Fibroblast of villous mesenchyme (primary cell): ENCODE measurements at regions not wholly inside any gene's neighbourhood (a gene's known extent, or its start where the extent isn't known, plus 50 kb on each side); places are given as distances from the start of the nearest gene placed in this dataset.
A peak's percentile ranks its signal among the peaks of the same experiment; 100 is the strongest.
"Not testable (repeated sequence)": the region's sequence is repeated elsewhere in the genome, so short reads cannot be mapped to it uniquely, and the experiment has no call there.

ENCODE experiments used
- DNase-seq: peaks from one replicate; pipeline ENCODE4 v3.0.0-alpha.2; 2010; ENCODE audit warnings: low read depth
- H3K4me3 ChIP-seq: 2 replicates; pipeline ENCODE4 v1.5.1; 2011; ENCODE audit warnings: low read depth, mild to moderate bottlenecking, low read length
- CTCF ChIP-seq: IDR thresholded peaks from 2 replicates; pipeline ENCODE4 v1.5.1; 2012; ENCODE audit warnings: low read depth, mild to moderate bottlenecking, low read length; ENCODE audit not compliant: insufficient read depth

DNA sequence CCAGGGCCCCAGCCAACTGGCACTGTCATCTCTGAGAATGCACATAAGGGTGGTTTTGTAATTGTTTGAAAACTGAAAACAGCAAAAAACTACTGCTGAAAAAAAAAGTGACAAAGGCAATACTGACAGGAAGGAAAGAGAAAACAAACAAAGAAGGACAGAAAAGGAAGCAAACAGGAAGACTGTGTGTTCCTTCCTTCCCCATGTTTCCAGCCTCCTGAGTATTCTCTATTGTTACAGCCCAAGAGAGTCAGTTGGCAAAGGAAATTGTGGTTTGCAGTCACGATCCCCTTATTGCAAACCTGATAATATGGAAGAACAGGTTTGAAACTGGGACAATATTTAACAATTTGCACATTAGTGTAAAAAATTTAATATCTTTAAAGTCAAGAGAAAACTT, 1177.6 kb downstream of the PLA2G4A start:
- DNase-seq, result no peak
- no peak for TF ChIP-seq CTCF
- no peak overlapping the region for H3K4me3 ChIP-seq

- not testable (repeated sequence) for DNase-seq, H3K4me3 ChIP-seq
Measured at GRCh38 chr1:188013222-188013849, 1184.6 kb downstream of the PLA2G4A start.

DNA sequence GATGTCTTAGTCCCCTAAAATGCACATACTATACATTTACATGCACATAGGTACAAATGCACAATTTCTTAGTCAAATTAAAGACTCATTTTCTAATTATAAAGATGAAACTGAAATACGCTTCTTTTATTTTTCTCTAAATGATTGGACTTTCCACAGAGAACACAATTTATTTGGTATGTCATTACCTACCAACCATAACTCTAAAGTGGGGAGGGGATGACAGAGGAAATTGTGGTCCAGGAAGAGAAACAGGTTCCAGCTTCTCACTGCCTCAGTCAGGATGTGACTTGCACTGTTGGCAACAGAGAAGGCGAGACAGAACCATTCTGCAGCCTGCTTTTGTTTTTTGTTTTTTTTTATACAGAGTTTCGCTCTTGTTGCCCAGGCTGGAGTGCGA, 1189.2 kb downstream of the PLA2G4A start:
- TF ChIP-seq CTCF, result no peak
- H3K4me3 ChIP-seq, result no peak overlapping the region
- no peak for DNase-seq

- no peak for DNase-seq
- no peak overlapping the region for H3K4me3 ChIP-seq
Measured at GRCh38 chr1:188022661-188023060, 1193.9 kb downstream of the PLA2G4A start.

GRCh38 chr1:188023206-188023605, 1194.5 kb downstream of the PLA2G4A start:
- no peak for TF ChIP-seq CTCF
- no peak for DNase-seq

More at GRCh38 chr1:188022661-188023060, 1193.9 kb downstream of the PLA2G4A start:
- no peak for TF ChIP-seq CTCF

DNA sequence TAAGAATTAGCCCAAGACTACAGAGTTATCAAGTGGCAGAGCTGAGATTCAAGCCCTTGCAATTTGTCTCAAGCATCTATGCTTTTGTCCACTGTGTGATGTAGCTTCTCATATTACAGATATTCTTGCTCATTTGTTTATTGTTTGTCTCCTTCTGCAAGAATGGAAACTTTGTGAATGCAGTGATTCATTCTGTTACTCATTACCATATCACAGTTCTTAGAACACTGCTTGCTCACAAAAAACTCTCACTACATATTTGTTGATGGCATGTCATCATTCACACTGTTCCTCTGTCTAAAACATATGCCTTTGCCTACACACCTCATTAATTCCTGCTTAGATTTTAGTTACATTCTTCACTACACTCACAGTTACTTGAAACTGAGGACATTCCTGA, 1198.9 kb downstream of the PLA2G4A start:
- DNase-seq, result peak; percentile 70
- TF ChIP-seq CTCF, result no peak
- H3K4me3 ChIP-seq, result no peak overlapping the region

More at GRCh38 chr1:188023206-188023605, 1194.5 kb downstream of the PLA2G4A start:
- H3K4me3 ChIP-seq, result no peak overlapping the region

DNA sequence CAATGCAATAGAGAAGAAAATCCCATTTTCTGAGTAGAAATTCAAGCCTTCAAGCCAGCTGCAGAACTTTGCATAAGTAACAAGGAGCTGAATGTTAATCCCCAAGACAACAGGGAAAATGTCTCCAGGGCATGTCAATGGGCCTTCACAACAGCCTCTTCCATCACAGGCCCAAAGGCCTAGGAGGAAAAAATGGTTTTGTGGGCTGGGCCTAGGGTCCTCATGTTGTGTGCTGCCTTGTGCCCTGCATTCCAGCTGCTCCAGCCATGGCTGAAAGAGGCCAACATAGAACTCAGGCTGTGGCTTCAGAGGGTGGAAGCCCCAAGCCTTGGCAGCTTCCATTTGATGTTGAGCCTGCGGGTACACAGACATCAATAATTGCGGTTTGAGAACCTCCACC, 1208.8 kb downstream of the PLA2G4A start:
- DNase-seq, H3K4me3 ChIP-seq: not testable (repeated sequence)

GRCh38 chr1:188043536-188044245, 1214.9 kb downstream of the PLA2G4A start:
- no peak overlapping the region for H3K4me3 ChIP-seq
- DNase-seq, result no peak
- no peak for TF ChIP-seq CTCF
